Mesenchymal stem cell (in vitro differentiated cells and primary cell): ENCODE measurements at regions not wholly inside any gene's neighbourhood (a gene's known extent, or its start where the extent isn't known, plus 50 kb on each side); places are given as distances from the start of the nearest gene placed in this dataset.

ENCODE experiments used
- DNase-seq: peaks from one replicate; pipeline ENCODE4 v3.0.0-alpha.2; 2013
- H2AFZ ChIP-seq: one replicate; pipeline ENCODE4 v1.6.1; 2013; ENCODE audit warnings: low read depth, mild to moderate bottlenecking, control low read depth, inconsistent platforms, low read length, moderate library complexity
- H2AK5ac ChIP-seq: 2 replicates; pipeline ENCODE4 v1.6.1; 2013; ENCODE audit warnings: low read length, moderate library complexity, mild to moderate bottlenecking, inconsistent platforms; ENCODE audit not compliant: severe bottlenecking
- H2BK120ac ChIP-seq: one replicate; pipeline ENCODE4 v1.6.1; 2013; ENCODE audit warnings: low read depth, mild to moderate bottlenecking, inconsistent platforms, low read length, moderate library complexity
- H2BK12ac ChIP-seq, 2 experiments: one replicate each; pipeline ENCODE4 v1.6.1; 2013; ENCODE audit warnings: inconsistent platforms in 2 of 2, low read length in 2 of 2, mild to moderate bottlenecking in 2 of 2, moderate library complexity in 2 of 2, control low read depth in 1 of 2
- H2BK15ac ChIP-seq: one replicate; pipeline ENCODE4 v1.6.1; 2013; ENCODE audit warnings: mild to moderate bottlenecking, low read depth, inconsistent platforms; ENCODE audit not compliant: poor library complexity, severe bottlenecking
- H2BK5ac ChIP-seq: 2 replicates; pipeline ENCODE4 v1.6.1; 2013; ENCODE audit warnings: low read depth, mild to moderate bottlenecking, low read length, control low read depth, inconsistent platforms; ENCODE audit not compliant: poor library complexity, severe bottlenecking
- H3K14ac ChIP-seq, 2 experiments: one replicate each; pipeline ENCODE4 v1.6.1; 2013; ENCODE audit warnings: inconsistent platforms in 2 of 2, low read length in 2 of 2, control low read depth in 1 of 2, mild to moderate bottlenecking in 1 of 2, moderate library complexity in 1 of 2
- H3K18ac ChIP-seq, 2 experiments: one replicate each; pipeline ENCODE4 v1.6.1; 2013; ENCODE audit warnings: inconsistent platforms in 2 of 2, low read length in 2 of 2, control low read depth in 1 of 2, low read depth in 1 of 2, mild to moderate bottlenecking in 1 of 2
- H3K23ac ChIP-seq, 2 experiments: one replicate each; pipeline ENCODE4 v1.6.1; 2013; ENCODE audit warnings: inconsistent platforms in 2 of 2, low read length in 2 of 2, mild to moderate bottlenecking in 2 of 2, moderate library complexity in 2 of 2, control low read depth in 1 of 2
- H3K27ac ChIP-seq: 2 replicates; pipeline ENCODE4 v1.5.1; 2013; ENCODE audit warnings: mild to moderate bottlenecking, moderate library complexity, low read length, control low read depth, inconsistent platforms; ENCODE audit not compliant: poor library complexity, severe bottlenecking
- H3K27me3 ChIP-seq, 2 experiments: 2 replicates each; pipeline versions ENCODE4 v1.6.1 to v1.7.0; 2013; ENCODE audit warnings: low read length in 2 of 2, mild to moderate bottlenecking in 2 of 2, moderate library complexity in 2 of 2, control low read depth in 1 of 2, inconsistent platforms in 1 of 2; ENCODE audit not compliant: control insufficient read depth in 1 of 2, insufficient read depth in 1 of 2
- H3K36me3 ChIP-seq, 2 experiments: 2 replicates each; pipeline versions ENCODE4 v1.6.1 to v1.7.0; 2013; ENCODE audit warnings: low read length in 2 of 2, control low read depth in 1 of 2, inconsistent platforms in 1 of 2, low read depth in 1 of 2, mild to moderate bottlenecking in 1 of 2; ENCODE audit not compliant: insufficient read depth in 2 of 2, control insufficient read depth in 1 of 2
- H3K4ac ChIP-seq, 2 experiments: one replicate each; pipeline ENCODE4 v1.6.1; 2013; ENCODE audit warnings: inconsistent platforms in 2 of 2, low read length in 2 of 2, mild to moderate bottlenecking in 2 of 2, moderate library complexity in 2 of 2, control low read depth in 1 of 2, low read depth in 1 of 2
- H3K4me1 ChIP-seq: 2 replicates; pipeline ENCODE4 v1.6.1; 2013; ENCODE audit warnings: low read depth, low read length, control low read depth; ENCODE audit not compliant: control insufficient read depth, insufficient read depth
- H3K4me2 ChIP-seq: 2 replicates; pipeline ENCODE4 v1.6.1; 2013; ENCODE audit warnings: low read length, mild to moderate bottlenecking, inconsistent platforms; ENCODE audit not compliant: poor library complexity, severe bottlenecking
- H3K4me3 ChIP-seq, 2 experiments: 2 replicates each; pipeline versions ENCODE4 v1.5.1 to v1.7.0; 2013; ENCODE audit warnings: low read length in 2 of 2, mild to moderate bottlenecking in 2 of 2, control low read depth in 1 of 2, low read depth in 1 of 2; ENCODE audit not compliant: insufficient read depth in 1 of 2
- H3K79me1 ChIP-seq: replicated peaks from 2 replicates; pipeline ENCODE4 v1.6.1; 2013; ENCODE audit warnings: mild to moderate bottlenecking, control low read depth, low read length, inconsistent platforms; ENCODE audit not compliant: poor library complexity, severe bottlenecking
- H3K9ac ChIP-seq: 2 replicates; pipeline ENCODE4 v1.7.0; 2013; ENCODE audit warnings: mild to moderate bottlenecking, low read length, moderate library complexity
- H3K9me3 ChIP-seq: 2 replicates; pipeline ENCODE4 v1.7.0; 2013; ENCODE audit warnings: mild to moderate bottlenecking, low read length; ENCODE audit not compliant: control insufficient read depth
- H4K8ac ChIP-seq: one replicate; pipeline ENCODE4 v1.6.1; 2013; ENCODE audit warnings: inconsistent platforms, mild to moderate bottlenecking, low read length, moderate library complexity
- H4K91ac ChIP-seq: one replicate; pipeline ENCODE4 v1.6.1; 2013; ENCODE audit warnings: mild to moderate bottlenecking, low read length, inconsistent platforms
- WGBS: methylation state at CpG from one replicate; pipeline ENCODE4 v1.1.7; 2013; ENCODE audit warnings: mixed read lengths; 5-methylcytosine and 5-hydroxymethylcytosine counted together

GRCh38 chr17:71409137-71409536 is 711.7 kb upstream of the SOX9 start:
- Histone ChIP-seq H3K9me3 (no peaks in the 10 kb centered on the region), H3K4me1 (peaks cover 7% of the 10 kb centered on the region), H2BK120ac (no peak overlapping the region), H4K91ac (no peak overlapping the region), H3K18ac (no peak overlapping the region), H2AK5ac (no peak overlapping the region), H3K4me2 (no peak overlapping the region), H3K79me1 (no peaks in the 10 kb centered on the region), H3K4me3 (no peak overlapping the region), H3K27me3 (no peaks in the 10 kb centered on the region), H2BK15ac (no peak overlapping the region), H2BK5ac (no peak overlapping the region), H3K4ac (no peak overlapping the region), H3K27ac (no peak overlapping the region), H4K8ac (no peak overlapping the region), H3K9ac (no peak overlapping the region), H3K23ac (no peak overlapping the region), H2BK12ac (no peak overlapping the region), H2AFZ (no peak overlapping the region), H3K14ac (no peak overlapping the region), H3K36me3 (no peaks in the 10 kb centered on the region)
- DNase-seq, result no peak
- WGBS, result no CpG with 5 or more reads among the region's 1 CpG

DNA sequence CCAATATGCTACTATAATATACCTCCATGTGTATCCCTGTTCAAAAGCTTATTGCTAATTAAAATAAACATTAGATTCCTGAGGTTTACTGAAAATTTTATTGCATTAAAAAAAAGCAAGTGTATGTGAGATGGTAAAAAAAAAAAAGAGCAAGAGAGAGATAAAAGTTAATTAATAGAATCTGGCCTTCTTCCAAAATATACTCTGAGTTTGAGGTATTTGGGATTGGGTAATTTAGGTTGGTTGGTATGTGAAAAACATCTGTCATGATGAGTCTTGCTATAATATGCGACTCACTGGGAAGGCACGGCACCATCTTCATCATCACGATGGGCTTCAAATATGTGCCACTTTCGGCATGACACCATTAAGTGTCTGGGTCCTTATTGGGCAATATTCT is 711.1 kb upstream of the SOX9 start:
- no peak overlapping the region for H4K8ac ChIP-seq
- H2BK120ac ChIP-seq, result no peak overlapping the region
- no peak overlapping the region for H4K91ac ChIP-seq
- WGBS, result 30% methylated on average over 4 of the region's 4 CpGs
- H2BK5ac ChIP-seq, result no peak overlapping the region
- H3K9ac ChIP-seq, result no peak overlapping the region
- no peaks in the 10 kb centered on the region for H3K36me3 ChIP-seq
- H3K4me2 ChIP-seq, result no peak overlapping the region
- no peak overlapping the region for H2BK15ac ChIP-seq
- H2BK12ac ChIP-seq, result no peak overlapping the region
- H3K27ac ChIP-seq, result peak overlapping the region; percentile 38
- no peaks in the 10 kb centered on the region for H3K9me3 ChIP-seq
- H3K4ac ChIP-seq, result no peak overlapping the region
- H3K4me1 ChIP-seq, result peaks cover 7% of the 10 kb centered on the region
- DNase-seq, result peak; percentile 54
- H3K23ac ChIP-seq, result no peak overlapping the region
- H3K4me3 ChIP-seq, result no peak overlapping the region
- H2AK5ac ChIP-seq, result no peak overlapping the region
- H3K79me1 ChIP-seq, result no peaks in the 10 kb centered on the region
- no peak overlapping the region for H3K18ac ChIP-seq
- H2AFZ ChIP-seq, result no peak overlapping the region
- no peaks in the 10 kb centered on the region for H3K27me3 ChIP-seq
- H3K14ac ChIP-seq, result no peak overlapping the region

DNA sequence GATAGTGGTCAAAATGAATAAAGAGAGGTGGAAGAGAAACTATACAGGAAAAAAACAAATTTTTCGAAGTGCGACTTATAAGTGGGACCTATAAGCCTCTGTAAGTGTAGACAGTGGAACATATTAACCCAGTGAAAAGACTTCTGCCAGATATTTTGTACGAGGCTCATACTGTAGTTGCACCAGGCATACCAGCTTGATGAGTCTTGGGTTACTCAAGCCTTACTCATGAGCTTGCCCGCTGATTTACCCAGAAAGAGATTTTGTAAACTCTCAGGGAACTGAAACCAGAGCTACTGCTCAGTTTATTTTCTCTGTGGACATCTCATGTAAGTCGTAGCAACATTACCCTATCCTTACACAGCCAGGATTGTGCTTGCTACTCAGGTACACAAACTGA is 708.0 kb upstream of the SOX9 start:
- no peak overlapping the region for H2AK5ac ChIP-seq
- no peak overlapping the region for H2BK120ac ChIP-seq
- H4K91ac ChIP-seq, result no peak overlapping the region
- H3K14ac ChIP-seq, result no peak overlapping the region
- no peak overlapping the region for H3K18ac ChIP-seq
- no peak overlapping the region for H2BK15ac ChIP-seq
- H4K8ac ChIP-seq, result no peak overlapping the region
- H2BK5ac ChIP-seq, result no peak overlapping the region
- no peaks in the 10 kb centered on the region for H3K36me3 ChIP-seq
- no peak overlapping the region for H2AFZ ChIP-seq
- no peaks in the 10 kb centered on the region for H3K79me1 ChIP-seq
- no peak overlapping the region for H2BK12ac ChIP-seq
- peak overlapping the region; percentile 40 for H3K27ac ChIP-seq
- no peaks in the 10 kb centered on the region for H3K27me3 ChIP-seq
- no peaks in the 10 kb centered on the region for H3K9me3 ChIP-seq
- H3K9ac ChIP-seq, result peak overlapping the region; percentile 75
- H3K4me2 ChIP-seq, result no peak overlapping the region
- H3K4me1 ChIP-seq, result peaks cover 7% of the 10 kb centered on the region
- DNase-seq, result peak; percentile 94
- H3K4me3 ChIP-seq, result no peak overlapping the region
- no peak overlapping the region for H3K23ac ChIP-seq
- no peak overlapping the region for H3K4ac ChIP-seq
- 33% methylated on average over 4 of the region's 5 CpGs for WGBS

- H3K18ac ChIP-seq, result peak overlapping the region in 1 of 2 experiments; percentile 52
- no peaks in the 10 kb centered on the region for H3K36me3 ChIP-seq
- 92% methylated on average over 1 of the region's 2 CpGs for WGBS
- H3K4me3 ChIP-seq, result no peak overlapping the region
- DNase-seq, result no peak
- H3K9ac ChIP-seq, result no peak overlapping the region
- H3K27ac ChIP-seq, result no peak overlapping the region
- H2BK5ac ChIP-seq, result no peak overlapping the region
- H2BK120ac ChIP-seq, result no peak overlapping the region
- H3K27me3 ChIP-seq, result no peaks in the 10 kb centered on the region
- H3K79me1 ChIP-seq, result no peaks in the 10 kb centered on the region
- no peak overlapping the region for H4K8ac ChIP-seq
- H2BK12ac ChIP-seq, result no peak overlapping the region
- no peak overlapping the region for H2AK5ac ChIP-seq
- H2AFZ ChIP-seq, result no peak overlapping the region
- no peak overlapping the region for H3K23ac ChIP-seq
- H3K4me2 ChIP-seq, result no peak overlapping the region
- H4K91ac ChIP-seq, result no peak overlapping the region
- H3K9me3 ChIP-seq, result no peaks in the 10 kb centered on the region
- no peak overlapping the region for H2BK15ac ChIP-seq
- no peak overlapping the region for H3K14ac ChIP-seq
- peaks cover 4% of the 10 kb centered on the region for H3K4me1 ChIP-seq
- H3K4ac ChIP-seq, result no peak overlapping the region
These were observed 706.9 kb upstream of the SOX9 start for GRCh38 chr17:71413935-71414334.
